Left renal cortex interstitium (tissue), 4 donors: ENCODE measurements at regions not wholly inside any gene's neighbourhood (a gene's known extent, or its start where the extent isn't known, plus 50 kb on each side); places are given as distances from the start of the nearest gene placed in this dataset.
"Not testable (repeated sequence)": the region's sequence is repeated elsewhere in the genome, so short reads cannot be mapped to it uniquely, and the experiment has no call there.

Experiments
- DNase-seq, 4 donors: peaks; one replicate each; pipeline ENCODE4 v3.0.0-alpha.2; 2013; ENCODE audit warnings: low read depth in 4 of 4, low spot score in 2 of 4, missing footprints in 1 of 4

- no peak for DNase-seq
Observed at GRCh38 chr6:103504501-103505154, 1355.1 kb downstream of the HACE1 start.

GRCh38 chr6:103496588-103496987 is 1363.1 kb downstream of the HACE1 start:
- not testable (repeated sequence) for DNase-seq

- no peak for DNase-seq
Observed at GRCh38 chr6:103456652-103457051, 1403.1 kb downstream of the HACE1 start.

DNA sequence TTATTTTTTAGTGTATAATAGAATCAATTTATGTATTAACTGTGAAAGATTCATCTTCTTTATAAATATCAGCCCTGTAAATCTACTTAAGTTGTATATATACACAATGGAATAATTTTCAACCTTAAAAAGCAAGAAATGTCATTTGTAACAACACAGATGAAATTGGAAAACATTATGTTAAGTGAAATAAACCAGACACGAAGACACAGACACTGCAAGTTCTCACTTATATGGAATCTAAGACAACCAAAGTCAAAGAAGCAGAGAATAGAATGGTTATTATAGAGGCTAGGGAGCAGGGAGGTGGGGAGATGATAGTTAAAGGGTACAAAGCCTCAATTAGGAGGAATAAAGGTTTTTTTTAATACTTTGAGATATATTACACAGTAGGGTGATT is 1404.4 kb downstream of the HACE1 start:
- no peak for DNase-seq

DNA sequence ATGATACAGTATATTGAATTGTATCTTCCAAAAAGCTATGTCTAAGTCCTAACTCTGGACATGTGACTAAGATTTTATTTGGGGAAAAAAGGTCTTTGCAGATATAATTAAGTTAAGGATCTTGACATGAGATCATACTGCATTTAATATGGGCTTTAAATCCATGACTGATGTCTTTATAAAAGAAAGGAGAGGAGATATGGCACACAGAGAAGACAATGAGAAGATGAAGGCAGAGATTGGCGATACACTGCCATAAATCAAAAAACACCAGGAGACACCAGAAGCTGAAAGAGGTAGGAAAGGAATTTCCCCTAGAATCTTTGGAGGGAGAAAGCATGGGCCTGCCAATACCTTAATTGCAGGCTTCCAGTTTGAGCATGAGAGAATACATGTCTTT is 1450.2 kb downstream of the HACE1 start:
- DNase-seq, result no peak

DNA sequence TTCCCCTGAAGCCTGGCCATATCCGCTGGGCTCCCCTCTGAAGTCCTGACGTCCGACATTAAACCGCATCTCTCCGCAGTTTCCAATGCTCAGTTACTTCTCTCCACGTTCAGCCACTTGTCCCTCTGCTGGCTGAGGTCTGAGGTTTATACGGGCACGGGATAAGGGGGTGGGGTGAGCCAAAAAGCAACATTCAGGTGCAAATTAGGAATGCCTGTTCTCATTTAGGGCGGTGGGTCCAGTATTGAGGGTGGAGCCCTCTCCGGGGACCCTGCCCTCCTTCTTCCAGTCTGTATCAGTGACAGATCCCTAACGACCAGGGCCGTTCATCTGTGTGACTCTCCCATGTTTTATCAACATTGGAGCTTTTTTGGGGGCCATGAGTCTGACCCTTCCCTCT is 1454.4 kb downstream of the HACE1 start:
- no peak for DNase-seq

DNA sequence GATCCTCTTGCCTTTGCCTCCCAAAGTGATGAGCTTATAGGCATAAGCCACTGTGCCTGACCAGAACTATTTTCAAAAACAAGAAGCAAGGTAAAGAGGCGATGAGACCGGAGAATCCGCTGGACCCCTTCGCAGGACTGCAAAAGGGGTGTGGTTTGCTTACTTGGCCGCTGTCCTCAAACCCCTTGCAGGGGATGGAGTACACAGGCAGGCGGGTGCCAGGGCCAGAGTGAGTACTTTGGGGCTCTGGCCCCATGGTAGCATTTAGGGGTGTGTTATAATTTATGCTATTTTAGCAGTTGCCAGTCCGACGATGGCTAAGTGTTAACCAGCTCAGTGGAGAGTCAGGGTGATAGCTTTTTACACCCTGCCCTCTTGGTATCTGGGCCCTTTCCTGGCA is 1454.9 kb downstream of the HACE1 start:
- DNase-seq, result no peak

DNA sequence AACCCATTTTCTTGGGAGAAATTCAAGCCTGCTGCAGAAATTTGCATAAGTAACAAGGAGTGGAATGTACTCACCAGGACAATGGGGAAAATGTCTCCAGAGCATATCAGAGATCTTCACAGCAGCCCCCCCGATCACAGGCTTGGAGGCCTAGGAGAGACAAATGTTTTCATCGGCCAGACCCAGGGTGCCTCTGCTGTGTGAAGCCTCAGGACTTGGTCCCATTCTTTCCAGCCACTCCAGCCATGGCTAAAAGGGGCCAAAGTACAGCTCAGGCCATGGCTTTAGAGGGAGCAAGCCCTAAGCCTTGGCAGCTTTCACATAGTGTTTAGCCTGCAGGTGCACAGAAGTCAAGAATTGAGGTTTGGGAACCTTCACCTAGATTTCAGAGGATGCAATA is 1463.0 kb downstream of the HACE1 start:
- no peak for DNase-seq

- DNase-seq, result no peak
Observed at GRCh38 chr6:103379272-103379671, 1480.4 kb downstream of the HACE1 start.

DNA sequence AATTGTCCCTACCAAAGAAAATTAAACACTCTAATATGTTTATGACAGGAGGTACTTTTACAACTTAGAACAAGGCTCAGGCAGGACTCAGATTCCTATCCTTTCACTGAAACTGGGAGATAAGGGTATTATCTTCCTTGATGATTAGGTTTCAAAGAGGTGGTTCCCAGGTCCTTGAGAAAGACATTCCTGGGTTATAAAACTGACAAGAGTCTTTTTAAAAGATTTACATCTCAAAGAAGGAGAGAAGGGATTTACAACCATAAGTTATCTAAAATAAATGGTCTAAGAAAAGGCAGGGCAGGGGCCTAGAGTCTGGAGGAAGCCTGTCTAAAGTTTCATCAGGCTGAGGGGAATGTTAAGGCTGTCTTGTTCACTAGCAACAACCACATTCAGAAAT is 1492.5 kb downstream of the HACE1 start:
- DNase-seq, result peak in 2 of 4 donors; percentile 25 to 45

DNA sequence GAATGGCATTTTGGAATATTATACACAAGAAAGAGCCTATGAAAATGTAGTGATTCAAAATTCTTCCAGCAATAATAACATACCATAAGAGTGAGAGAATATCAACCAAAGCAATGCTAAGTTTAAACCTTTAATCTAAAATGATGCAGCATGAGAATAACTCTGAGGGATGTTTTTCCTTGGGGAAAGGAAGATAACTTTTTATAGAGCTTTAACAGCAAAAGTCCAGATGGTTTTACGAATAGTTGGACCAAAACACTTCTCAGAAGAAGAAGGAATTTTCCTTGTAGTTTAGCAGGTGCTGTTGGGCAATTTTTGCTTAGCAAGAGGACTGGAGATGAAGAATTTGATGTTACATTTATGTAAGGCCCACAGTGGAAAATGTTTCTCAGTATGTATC is 1503.2 kb downstream of the HACE1 start:
- DNase-seq, result no peak

- no peak for DNase-seq
Observed at GRCh38 chr6:103344554-103345163, 1515.1 kb downstream of the HACE1 start.

DNA sequence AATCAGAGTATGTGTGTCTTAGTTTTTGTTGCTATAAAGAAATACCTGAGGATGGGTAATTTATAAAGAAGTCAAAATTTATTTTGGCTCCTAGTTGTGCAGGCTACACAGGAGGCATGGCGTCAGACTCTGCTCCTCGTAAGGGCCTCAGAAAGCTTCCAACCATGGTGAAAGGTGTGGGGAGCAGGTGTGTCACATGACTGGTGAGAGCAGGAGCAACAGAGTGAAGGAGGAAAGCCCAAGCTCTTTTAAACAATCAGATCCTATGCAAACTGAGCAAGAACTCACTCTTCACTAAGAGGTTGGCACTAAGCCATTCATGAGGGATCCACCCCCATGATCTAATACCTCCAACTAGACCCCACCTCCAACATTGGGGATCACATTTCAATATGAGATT is 1524.3 kb downstream of the HACE1 start:
- DNase-seq, result no peak

GRCh38 chr6:103326760-103327757 is 1532.7 kb downstream of the HACE1 start:
- DNase-seq, result peak in 2 of 4 donors; percentile 10 to 15

DNA sequence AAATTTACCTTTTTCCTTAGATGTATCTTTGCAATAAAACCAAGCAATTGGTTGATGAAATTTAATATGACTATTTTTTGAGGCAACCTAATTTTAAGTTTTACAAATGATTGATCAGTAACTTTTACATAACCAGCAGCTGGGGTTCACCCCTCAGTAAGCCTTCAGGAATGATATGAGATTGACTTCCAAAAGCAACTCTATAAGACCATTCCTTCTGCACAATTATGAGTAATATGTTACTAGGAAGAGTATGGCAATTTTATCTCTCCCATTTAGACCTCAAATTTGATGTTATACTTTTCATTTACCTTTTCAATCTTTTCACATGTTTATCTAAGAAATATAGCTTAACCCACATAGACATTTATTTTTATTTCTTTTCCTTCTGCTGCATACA is 1546.3 kb downstream of the HACE1 start:
- DNase-seq, result no peak

GRCh38 chr6:103294376-103294775 is 1565.3 kb downstream of the HACE1 start:
- DNase-seq, result not testable (repeated sequence)

DNA sequence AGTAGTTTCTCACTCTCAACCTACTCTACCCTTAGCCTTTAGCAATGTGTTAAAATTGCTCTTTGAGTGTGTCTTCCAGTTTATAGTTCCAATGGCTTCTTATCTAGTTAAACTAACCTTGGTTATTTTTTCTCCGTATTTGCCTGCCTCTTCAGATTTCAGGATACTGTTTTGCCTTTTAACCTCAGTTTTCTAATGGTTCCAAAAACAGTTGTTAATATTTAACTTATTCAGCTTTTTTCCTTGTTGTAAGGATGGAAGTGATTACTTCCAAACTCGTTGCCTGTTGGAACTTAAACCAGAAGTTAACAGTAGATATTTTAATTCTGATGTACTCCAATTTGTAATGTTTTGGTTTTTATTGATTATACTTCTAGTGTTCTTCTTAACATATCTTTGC is 1574.9 kb downstream of the HACE1 start:
- DNase-seq, result no peak

GRCh38 chr6:103280417-103280816 is 1579.3 kb downstream of the HACE1 start:
- no peak for DNase-seq

DNA sequence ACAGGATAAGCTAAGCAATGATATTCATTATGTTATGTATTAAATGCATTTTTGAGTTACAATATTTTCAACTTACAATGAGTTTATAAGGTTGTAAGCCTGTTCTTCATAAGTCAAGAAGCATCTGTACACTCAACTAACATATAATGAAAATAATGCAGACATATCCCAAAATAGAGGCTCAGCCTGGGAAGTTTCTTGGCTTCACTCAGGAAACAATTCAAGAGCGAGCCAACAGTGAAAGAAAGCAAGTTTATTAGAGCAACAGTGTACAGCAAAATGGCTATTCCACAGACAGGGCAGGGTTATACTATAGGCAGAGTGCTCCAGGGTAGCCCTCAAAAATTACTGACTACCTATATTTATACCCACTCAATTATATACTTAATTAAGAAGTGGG is 1581.8 kb downstream of the HACE1 start:
- DNase-seq, result no peak

DNA sequence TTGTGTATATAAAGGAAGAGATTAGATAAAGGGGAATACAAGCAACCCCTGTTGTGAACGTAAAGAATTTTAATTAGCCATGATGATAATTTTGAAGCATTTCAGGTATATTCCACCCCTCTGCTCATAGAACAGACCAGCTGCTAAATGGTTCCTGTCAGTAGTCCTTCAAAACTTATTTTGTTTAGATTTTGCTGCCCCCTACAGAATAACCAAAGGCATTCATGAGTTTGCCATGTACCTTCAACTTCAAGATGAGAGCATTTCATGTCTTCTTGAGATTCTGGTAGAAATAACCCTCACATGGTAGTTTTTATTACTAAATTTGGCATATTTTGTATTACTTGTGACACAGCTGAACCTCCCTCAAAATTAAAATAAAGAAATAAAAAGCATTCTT is 1586.7 kb downstream of the HACE1 start:
- peak in 3 of 4 donors; percentile 2 to 15 (median 6) for DNase-seq

- no peak for DNase-seq
Observed at GRCh38 chr6:103269581-103269980, 1590.1 kb downstream of the HACE1 start.
